ENCODE measurements at regions not wholly inside any gene's neighbourhood (a gene's known extent, or its start where the extent isn't known, plus 50 kb on each side); places are given as distances from the start of the nearest gene placed in this dataset.

DNA sequence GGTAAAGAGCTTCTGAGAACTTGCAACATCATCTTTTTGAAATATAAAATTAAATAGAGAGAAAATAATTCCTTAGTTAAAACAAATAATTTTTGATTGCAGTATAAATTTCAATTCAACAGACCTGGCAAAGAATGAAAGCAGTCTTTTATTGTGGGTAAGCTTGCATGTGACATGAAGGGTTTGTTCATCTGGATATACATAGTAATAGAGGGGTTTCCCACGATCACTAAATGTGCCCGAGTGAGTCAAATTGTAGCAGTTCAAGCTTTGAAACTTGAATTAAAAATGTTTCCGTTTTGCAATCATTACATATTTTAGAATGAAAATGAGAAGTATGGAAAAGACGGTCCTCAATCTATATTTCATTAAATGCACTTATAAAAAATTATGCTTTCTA lies 658.4 kb upstream of the MBL2 start:
- Histone ChIP-seq H3K4me1 (ENCODE audit: control insufficient read depth, extremely low read depth, insufficient read depth, low read length) (no peaks in the 10 kb centered on the region), H3K4me3 (ENCODE audit: control insufficient read depth in 2 of 3, extremely low read depth in 1 of 3, insufficient read depth in 2 of 3, low read depth in 1 of 3, low read length in 3 of 3) (no peak overlapping the region), H3K9ac (ENCODE audit: control insufficient read depth, extremely low read depth, insufficient read depth, low read length) (no peak overlapping the region), H2AFZ (ENCODE audit: control insufficient read depth, low read length) (no peak overlapping the region), H3K36me3 (ENCODE audit: control insufficient read depth in 2 of 2, extremely low read depth in 1 of 2, insufficient read depth in 2 of 2, low read length in 2 of 2) (no peaks in the 10 kb centered on the region), H3K27ac (ENCODE audit: control insufficient read depth, insufficient read depth, low read length) (no peak overlapping the region), H3K9me1 (ENCODE audit: control insufficient read depth, extremely low read depth, insufficient read depth, low read length) (no peaks in the 10 kb centered on the region), H3K9me3 (ENCODE audit: control insufficient read depth, low read depth, low read length) (no peaks in the 10 kb centered on the region), H4K20me1 (ENCODE audit: control insufficient read depth, extremely low read depth, insufficient read depth, low read length) (no peaks in the 10 kb centered on the region), H3K27me3 (ENCODE audit: control insufficient read depth, extremely low read depth, insufficient read depth, low read length) (no peaks in the 10 kb centered on the region), H3K4me2 (ENCODE audit: control insufficient read depth, extremely low read depth, insufficient read depth, low read depth, low read length) (no peak overlapping the region), H3K79me2 (ENCODE audit: control insufficient read depth, insufficient read depth, low read length) (no peaks in the 10 kb centered on the region)
- FAIRE-seq, result no peak
- no peak for DNase-seq (ENCODE audit: low read depth, low spot score)
- dilution Hi-C loops (cut with MboI; ENCODE audit: extremely low pct_ligation_motif_present, low sequenced_read_pairs), result no loop called here
- TF ChIP-seq EZH2 (IDR thresholded peaks at IDR 0.05; ENCODE audit: low read length), result no peak
- TF ChIP-seq, protein P1, sequence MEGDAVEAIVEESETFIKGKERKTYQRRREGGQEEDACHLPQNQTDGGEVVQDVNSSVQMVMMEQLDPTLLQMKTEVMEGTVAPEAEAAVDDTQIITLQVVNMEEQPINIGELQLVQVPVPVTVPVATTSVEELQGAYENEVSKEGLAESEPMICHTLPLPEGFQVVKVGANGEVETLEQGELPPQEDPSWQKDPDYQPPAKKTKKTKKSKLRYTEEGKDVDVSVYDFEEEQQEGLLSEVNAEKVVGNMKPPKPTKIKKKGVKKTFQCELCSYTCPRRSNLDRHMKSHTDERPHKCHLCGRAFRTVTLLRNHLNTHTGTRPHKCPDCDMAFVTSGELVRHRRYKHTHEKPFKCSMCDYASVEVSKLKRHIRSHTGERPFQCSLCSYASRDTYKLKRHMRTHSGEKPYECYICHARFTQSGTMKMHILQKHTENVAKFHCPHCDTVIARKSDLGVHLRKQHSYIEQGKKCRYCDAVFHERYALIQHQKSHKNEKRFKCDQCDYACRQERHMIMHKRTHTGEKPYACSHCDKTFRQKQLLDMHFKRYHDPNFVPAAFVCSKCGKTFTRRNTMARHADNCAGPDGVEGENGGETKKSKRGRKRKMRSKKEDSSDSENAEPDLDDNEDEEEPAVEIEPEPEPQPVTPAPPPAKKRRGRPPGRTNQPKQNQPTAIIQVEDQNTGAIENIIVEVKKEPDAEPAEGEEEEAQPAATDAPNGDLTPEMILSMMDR (optimal IDR thresholded peaks at IDR 0.05 in 1 of 3, IDR thresholded peaks at IDR 0.05 in 1 of 3, conservative IDR thresholded peaks at IDR 0.05 in 1 of 3; ENCODE audit: extremely low read depth in 1 of 3, insufficient read depth in 2 of 3, low read length in 3 of 3), result no peak

- Histone ChIP-seq H3K27ac (ENCODE audit: control insufficient read depth, insufficient read depth, low read length) (no peak overlapping the region), H4K20me1 (ENCODE audit: control insufficient read depth, extremely low read depth, insufficient read depth, low read length) (no peaks in the 10 kb centered on the region), H3K4me1 (ENCODE audit: control insufficient read depth, extremely low read depth, insufficient read depth, low read length) (no peaks in the 10 kb centered on the region), H3K79me2 (ENCODE audit: control insufficient read depth, insufficient read depth, low read length) (no peaks in the 10 kb centered on the region), H3K9me3 (ENCODE audit: control insufficient read depth, low read depth, low read length) (no peaks in the 10 kb centered on the region), H3K4me3 (ENCODE audit: control insufficient read depth in 2 of 3, extremely low read depth in 1 of 3, insufficient read depth in 2 of 3, low read depth in 1 of 3, low read length in 3 of 3) (no peak overlapping the region), H3K4me2 (ENCODE audit: control insufficient read depth, extremely low read depth, insufficient read depth, low read depth, low read length) (no peak overlapping the region), H3K9me1 (ENCODE audit: control insufficient read depth, extremely low read depth, insufficient read depth, low read length) (no peaks in the 10 kb centered on the region), H3K36me3 (ENCODE audit: control insufficient read depth in 2 of 2, extremely low read depth in 1 of 2, insufficient read depth in 2 of 2, low read length in 2 of 2) (no peaks in the 10 kb centered on the region), H3K27me3 (ENCODE audit: control insufficient read depth, extremely low read depth, insufficient read depth, low read length) (no peaks in the 10 kb centered on the region), H2AFZ (ENCODE audit: control insufficient read depth, low read length) (no peak overlapping the region), H3K9ac (ENCODE audit: control insufficient read depth, extremely low read depth, insufficient read depth, low read length) (no peak overlapping the region)
- no peak for FAIRE-seq
- dilution Hi-C loops (cut with MboI; ENCODE audit: extremely low pct_ligation_motif_present, low sequenced_read_pairs), result no loop called here
- no peak for TF ChIP-seq EZH2 (IDR thresholded peaks at IDR 0.05; ENCODE audit: low read length)
- TF ChIP-seq, protein P1 (optimal IDR thresholded peaks at IDR 0.05 in 1 of 3, IDR thresholded peaks at IDR 0.05 in 1 of 3, conservative IDR thresholded peaks at IDR 0.05 in 1 of 3; ENCODE audit: extremely low read depth in 1 of 3, insufficient read depth in 2 of 3, low read length in 3 of 3), result no peak
- DNase-seq (ENCODE audit: low read depth, low spot score), result no peak
Observed at GRCh38 chr10:53430127-53430891, 657.7 kb upstream of the MBL2 start.
